WTC11 (cell line): ENCODE measurements at regions not wholly inside any gene's neighbourhood (a gene's known extent, or its start where the extent isn't known, plus 50 kb on each side); places are given as distances from the start of the nearest gene placed in this dataset.

Experiments used
- JAZF1 ChIP-seq: fragments of 250-450 bp; sonication (Bioruptor Pico); IDR thresholded peaks from 2 replicates; pipeline ENCODE4 v1.9.0; 2021; ENCODE audit warnings: moderate library complexity, mild to moderate bottlenecking, inconsistent platforms
- NR2C2 ChIP-seq: sonication (generic); formaldehyde crosslinking; IDR thresholded peaks from 2 replicates; pipeline ENCODE4 v1.8.0; 2022; ENCODE audit warnings: mild to moderate bottlenecking, missing genetic modification reagents
- SP1 ChIP-seq: sonication (generic); formaldehyde crosslinking; conservative IDR thresholded peaks from 2 replicates; pipeline ENCODE4 v1.8.1; 2022; ENCODE audit warnings: missing genetic modification reagents
- ZNF416 ChIP-seq: fragments of 250-450 bp; sonication (Bioruptor Pico); IDR thresholded peaks from 2 replicates; pipeline ENCODE4 v1.9.0; 2021; ENCODE audit warnings: mild to moderate bottlenecking, inconsistent platforms
- ZNF671 ChIP-seq: fragments of 250-450 bp; sonication (Bioruptor Pico); IDR thresholded peaks from 2 replicates; pipeline ENCODE4 v1.8.0; 2021; ENCODE audit warnings: mild to moderate bottlenecking
- TF ChIP-seq, protein P1 (sequence below): sonication (generic); formaldehyde crosslinking; IDR thresholded peaks from 2 replicates; pipeline ENCODE4 v1.8.1; 2023; ENCODE audit warnings: mild to moderate bottlenecking, missing genetic modification reagents, moderate library complexity
- TF ChIP-seq, protein P2 (sequence below): fragments of 200-600 bp; IDR thresholded peaks from 2 replicates; pipeline ENCODE4 v1.8.0; 2022; ENCODE audit warnings: antibody characterized with exemption

DNA sequence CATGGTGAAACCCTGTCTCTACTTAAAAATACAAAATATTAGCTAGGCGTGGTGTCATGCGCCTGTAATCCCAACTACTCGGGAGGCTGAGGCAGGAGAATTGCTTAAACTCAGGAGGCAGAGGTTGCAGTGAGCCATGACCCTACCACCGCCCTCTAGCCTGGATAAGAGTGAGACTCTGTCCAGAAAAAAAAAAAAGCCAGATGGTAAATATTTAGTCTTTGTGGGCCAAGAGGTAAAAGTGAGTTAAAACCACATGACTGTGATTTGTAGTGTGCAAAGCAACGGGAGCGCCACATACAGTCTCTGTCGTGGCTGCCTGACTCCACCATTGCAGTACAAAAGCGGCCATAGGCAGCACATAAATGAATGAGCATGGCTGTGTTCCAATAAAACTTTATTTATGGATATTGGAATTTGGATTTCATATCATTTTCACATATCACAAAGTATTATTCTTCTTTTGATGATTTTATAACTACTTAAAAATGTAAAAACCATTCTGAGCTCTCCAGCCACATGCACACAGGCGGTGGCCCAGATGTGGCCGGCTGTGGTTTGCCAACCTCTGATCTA lies 51.8 kb upstream of the CASZ1 start:
- TF ChIP-seq NR2C2 (CRISPR knock-in tag), result no peak
- TF ChIP-seq, protein P1, sequence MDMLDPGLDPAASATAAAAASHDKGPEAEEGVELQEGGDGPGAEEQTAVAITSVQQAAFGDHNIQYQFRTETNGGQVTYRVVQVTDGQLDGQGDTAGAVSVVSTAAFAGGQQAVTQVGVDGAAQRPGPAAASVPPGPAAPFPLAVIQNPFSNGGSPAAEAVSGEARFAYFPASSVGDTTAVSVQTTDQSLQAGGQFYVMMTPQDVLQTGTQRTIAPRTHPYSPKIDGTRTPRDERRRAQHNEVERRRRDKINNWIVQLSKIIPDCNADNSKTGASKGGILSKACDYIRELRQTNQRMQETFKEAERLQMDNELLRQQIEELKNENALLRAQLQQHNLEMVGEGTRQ (CRISPR knock-in tag), result no peak
- TF ChIP-seq, protein P2, sequence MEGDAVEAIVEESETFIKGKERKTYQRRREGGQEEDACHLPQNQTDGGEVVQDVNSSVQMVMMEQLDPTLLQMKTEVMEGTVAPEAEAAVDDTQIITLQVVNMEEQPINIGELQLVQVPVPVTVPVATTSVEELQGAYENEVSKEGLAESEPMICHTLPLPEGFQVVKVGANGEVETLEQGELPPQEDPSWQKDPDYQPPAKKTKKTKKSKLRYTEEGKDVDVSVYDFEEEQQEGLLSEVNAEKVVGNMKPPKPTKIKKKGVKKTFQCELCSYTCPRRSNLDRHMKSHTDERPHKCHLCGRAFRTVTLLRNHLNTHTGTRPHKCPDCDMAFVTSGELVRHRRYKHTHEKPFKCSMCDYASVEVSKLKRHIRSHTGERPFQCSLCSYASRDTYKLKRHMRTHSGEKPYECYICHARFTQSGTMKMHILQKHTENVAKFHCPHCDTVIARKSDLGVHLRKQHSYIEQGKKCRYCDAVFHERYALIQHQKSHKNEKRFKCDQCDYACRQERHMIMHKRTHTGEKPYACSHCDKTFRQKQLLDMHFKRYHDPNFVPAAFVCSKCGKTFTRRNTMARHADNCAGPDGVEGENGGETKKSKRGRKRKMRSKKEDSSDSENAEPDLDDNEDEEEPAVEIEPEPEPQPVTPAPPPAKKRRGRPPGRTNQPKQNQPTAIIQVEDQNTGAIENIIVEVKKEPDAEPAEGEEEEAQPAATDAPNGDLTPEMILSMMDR, result no peak
- no peak for TF ChIP-seq SP1
- no peak for TF ChIP-seq JAZF1 (CRISPR knock-in tag)
- no peak for TF ChIP-seq ZNF671
- no peak for TF ChIP-seq ZNF416 (CRISPR knock-in tag)
